Astrocyte of the spinal cord (primary cell): ENCODE measurements at regions not wholly inside any gene's neighbourhood (a gene's known extent, or its start where the extent isn't known, plus 50 kb on each side); places are given as distances from the start of the nearest gene placed in this dataset.

Source experiments
- DNase-seq: peaks from one replicate; pipeline ENCODE4 v3.0.0; 2011; ENCODE audit warnings: low read depth, low spot score
- H3K4me3 ChIP-seq: 2 replicates; pipeline ENCODE4 v1.5.1; 2011; ENCODE audit warnings: low read depth, mild to moderate bottlenecking, low read length, moderate library complexity
- in situ Hi-C: cut with HindIII; loops from 2 replicates; pipeline ENCODE4 v1.10.0; 2017; ENCODE audit warnings: low sequenced_read_pairs
- TF ChIP-seq, protein P1 (sequence below): IDR thresholded peaks from 2 replicates; pipeline ENCODE4 v1.5.1; 2012; ENCODE audit warnings: low read depth, mild to moderate bottlenecking, low read length, inconsistent platforms

DNA sequence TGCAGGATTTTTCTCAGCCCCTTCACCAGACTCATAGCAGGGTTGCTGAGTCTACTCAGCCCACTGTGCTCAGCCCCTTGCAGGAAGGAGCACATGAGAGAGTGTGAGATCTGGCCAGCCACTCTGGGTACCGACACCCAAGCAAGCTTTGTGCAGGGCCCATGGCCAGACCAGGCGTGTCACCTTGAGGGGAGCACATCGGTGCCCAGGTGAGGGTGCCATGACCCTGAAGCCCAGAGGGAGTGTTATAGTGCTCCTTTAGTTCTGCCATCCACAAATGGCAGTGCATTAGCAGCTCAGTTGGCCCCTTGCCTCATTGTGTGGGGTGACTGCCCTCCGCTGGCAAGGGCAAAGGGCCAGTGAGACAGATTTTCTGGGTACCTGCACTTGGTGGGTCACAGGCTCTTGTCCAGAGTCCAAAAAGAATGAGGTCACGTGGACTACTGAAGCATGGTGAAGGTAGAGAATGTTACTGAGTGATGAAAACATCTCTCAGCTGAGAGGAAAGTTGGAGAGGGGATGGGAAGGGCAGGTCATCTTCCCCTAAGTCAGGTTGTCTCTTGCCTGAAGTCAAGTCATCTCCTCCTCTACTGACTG lies 181.8 kb downstream of the MACC1 start:
- in situ Hi-C loops = no loop called here
- TF ChIP-seq, protein P1, sequence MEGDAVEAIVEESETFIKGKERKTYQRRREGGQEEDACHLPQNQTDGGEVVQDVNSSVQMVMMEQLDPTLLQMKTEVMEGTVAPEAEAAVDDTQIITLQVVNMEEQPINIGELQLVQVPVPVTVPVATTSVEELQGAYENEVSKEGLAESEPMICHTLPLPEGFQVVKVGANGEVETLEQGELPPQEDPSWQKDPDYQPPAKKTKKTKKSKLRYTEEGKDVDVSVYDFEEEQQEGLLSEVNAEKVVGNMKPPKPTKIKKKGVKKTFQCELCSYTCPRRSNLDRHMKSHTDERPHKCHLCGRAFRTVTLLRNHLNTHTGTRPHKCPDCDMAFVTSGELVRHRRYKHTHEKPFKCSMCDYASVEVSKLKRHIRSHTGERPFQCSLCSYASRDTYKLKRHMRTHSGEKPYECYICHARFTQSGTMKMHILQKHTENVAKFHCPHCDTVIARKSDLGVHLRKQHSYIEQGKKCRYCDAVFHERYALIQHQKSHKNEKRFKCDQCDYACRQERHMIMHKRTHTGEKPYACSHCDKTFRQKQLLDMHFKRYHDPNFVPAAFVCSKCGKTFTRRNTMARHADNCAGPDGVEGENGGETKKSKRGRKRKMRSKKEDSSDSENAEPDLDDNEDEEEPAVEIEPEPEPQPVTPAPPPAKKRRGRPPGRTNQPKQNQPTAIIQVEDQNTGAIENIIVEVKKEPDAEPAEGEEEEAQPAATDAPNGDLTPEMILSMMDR = no peak
- H3K4me3 ChIP-seq = no peak overlapping the region
- DNase-seq = no peak

DNA sequence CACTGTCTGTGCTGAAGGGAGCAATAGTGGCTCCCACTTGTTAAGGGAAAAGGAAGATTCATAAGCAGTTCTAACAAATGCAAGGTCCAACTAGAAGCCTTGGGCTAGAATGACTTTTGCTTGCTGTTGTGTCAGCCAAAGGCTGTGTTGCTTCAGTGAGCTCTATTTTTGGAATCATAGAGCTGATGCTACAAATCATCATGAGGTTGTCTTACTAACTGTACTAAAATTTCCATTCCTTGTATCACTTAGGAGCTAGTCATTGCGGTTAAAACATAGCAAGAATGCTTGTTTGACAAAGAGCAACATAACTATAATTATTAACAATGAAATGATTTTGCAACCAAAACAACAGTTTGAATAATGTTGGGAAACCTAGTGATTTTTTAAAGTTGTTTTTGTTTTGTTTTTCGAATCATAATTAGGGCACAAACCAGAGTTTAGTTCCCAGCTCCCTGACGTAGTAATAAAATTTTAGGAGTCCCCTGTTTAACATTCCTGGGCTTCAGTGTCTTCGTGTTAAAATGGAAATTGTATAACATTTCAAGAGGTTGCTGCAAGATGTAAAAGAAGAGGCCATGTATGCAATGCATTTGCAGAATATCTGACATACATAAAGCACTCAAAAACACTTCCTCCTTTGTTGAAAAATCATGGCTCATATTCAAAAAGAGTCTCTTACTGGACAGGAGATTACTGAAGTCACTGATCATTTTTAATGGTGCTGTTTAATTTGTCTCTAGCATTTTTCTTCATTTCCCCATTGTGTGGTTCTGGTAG lies 183.4 kb downstream of the MACC1 start:
- DNase-seq = peak; percentile 56
- H3K4me3 ChIP-seq = no peak overlapping the region
- in situ Hi-C loops = no loop called here
- TF ChIP-seq, protein P1 = no peak

DNA sequence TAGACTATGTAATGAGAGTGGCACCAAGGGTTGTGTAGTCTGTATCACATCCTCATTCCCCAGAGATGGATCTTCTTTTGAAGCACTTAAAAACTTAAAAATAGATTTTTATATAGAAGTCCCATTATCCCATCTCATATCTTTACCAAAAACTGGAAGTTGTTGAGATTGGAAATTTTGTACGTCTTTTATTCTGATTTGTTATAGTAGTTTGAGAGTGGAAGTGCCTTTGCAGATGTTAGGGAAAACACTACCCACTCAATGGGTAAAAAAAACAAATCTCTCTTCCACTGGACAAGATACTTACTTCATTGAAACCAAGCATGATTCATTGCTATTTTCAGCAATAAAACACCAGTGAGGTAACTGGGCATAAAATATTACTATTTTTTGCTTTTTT lies 184.4 kb downstream of the MACC1 start:
- TF ChIP-seq, protein P1 = no peak
- in situ Hi-C loops = no loop called here
- no peak overlapping the region for H3K4me3 ChIP-seq
- no peak for DNase-seq

DNA sequence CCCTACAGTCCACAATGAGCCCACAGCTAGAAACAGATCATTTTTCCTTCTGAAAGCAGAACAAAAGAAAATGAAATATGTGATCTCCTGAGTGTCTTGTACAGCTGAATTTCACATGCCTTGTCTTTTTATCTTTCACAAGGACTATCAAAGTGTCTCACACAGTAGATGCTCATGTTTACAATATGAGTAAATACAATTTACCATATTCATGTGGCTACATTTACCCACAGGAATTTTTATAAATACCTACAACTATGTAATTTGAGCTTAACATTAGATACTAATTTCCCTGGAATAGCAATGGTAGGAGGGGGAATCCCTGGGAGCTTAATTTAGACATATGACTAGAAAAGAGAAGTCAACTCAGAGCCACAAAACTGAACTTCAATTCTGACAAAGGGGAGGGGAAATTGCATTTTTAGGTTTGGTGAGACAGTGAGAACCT lies 186.2 kb downstream of the MACC1 start:
- H3K4me3 ChIP-seq = no peak overlapping the region
- in situ Hi-C loops = no loop called here
- DNase-seq = peak; percentile 61
- TF ChIP-seq, protein P1 = no peak

DNA sequence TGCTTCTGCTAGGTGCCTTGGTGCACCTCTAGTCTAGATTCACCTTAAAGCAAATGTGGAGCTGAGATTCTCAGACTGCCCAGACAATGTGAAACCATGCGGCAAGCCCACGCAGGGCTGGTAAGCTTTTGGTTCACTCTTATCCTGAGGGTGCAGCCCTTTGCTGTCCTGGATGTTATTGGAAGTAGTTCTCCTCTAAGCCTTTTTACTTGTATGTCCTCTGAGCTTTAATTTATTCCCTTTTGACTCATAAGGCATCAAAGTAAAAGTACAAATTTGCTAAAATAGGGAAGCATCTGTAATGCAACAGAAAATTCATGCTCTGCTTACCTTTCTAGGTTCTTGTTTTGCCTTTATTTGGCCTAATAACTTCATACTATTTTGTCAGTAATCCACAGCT lies 186.8 kb downstream of the MACC1 start:
- in situ Hi-C loops = no loop called here
- DNase-seq = no peak
- no peak overlapping the region for H3K4me3 ChIP-seq
- TF ChIP-seq, protein P1 = no peak

DNA sequence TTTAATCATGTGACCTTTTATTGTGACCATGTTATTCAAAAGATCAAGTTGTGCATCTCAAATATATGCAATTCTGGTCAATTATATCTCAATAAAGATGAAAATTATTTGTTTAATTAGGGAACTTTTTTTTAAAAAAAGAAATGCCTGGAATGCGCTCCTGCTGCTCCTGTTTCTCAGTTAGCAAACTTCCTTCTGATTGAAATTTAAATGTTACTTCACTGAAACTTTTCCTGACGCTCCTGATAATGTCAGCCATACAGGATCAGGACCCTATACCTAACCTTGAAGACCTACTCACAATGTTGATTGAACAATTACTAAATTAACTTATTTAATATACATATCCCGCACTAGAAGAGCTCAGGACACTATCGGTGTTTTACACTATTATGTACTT lies 190.4 kb downstream of the MACC1 start:
- H3K4me3 ChIP-seq = no peak overlapping the region
- no peak for DNase-seq
- TF ChIP-seq, protein P1 = no peak
- in situ Hi-C loops = no loop called here
